K562 (cell line): ENCODE measurements at regions not wholly inside any gene's neighbourhood (a gene's known extent, or its start where the extent isn't known, plus 50 kb on each side); places are given as distances from the start of the nearest gene placed in this dataset.

Experiments used
- ATAC-seq: fragments of 200-7000 bp; cut with Tn5 transposase; 3 replicates; pipeline ENCODE4 v1.9.1; 2020; ENCODE audit warnings: moderate library complexity
- BruUV-seq: library from RNA; stranded (reverse); fragments of 400-500 nt; replicated peaks from 2 replicates; lab custom pipeline; 2021; lab: Mats Ljungman, UMichigan
- CTCF ChIA-PET: fragments of 300-600 bp; formaldehyde crosslinking; extraction: SDS; loops from one replicate; lab custom pipeline; 2021; ENCODE audit warnings: low intra/inter-chr PET ratio; lab: Yijun Ruan, JAX
- POLR2A ChIA-PET: fragments of 300-600, 350-650 bp; sonication (Branson Sonifier 250); formaldehyde crosslinking; extraction: SDS; loops from one replicate; lab custom pipeline; 2021; ENCODE audit warnings: antibody characterized with exemption, inconsistent platforms; lab: Yijun Ruan, JAX
- DNase-seq, 4 experiments: peaks; one replicate each; pipeline versions ENCODE4 v3.0.0 to v3.0.0-alpha.2; 2011 to 2018; ENCODE audit warnings: low spot score in 3 of 4, mixed read lengths in 3 of 4; ENCODE audit errors: extremely low read depth in 1 of 4
- FAIRE-seq: peaks from 2 replicates; lab custom pipeline; 2011; peaks lifted over from hg19 to GRCh38; lab: Jason Lieb, UNC
- H2AFZ ChIP-seq: 2 replicates; pipeline ENCODE4 v1.6.0; 2011; ENCODE audit warnings: low read depth, low read length, control low read depth, inconsistent platforms
- H3K27ac ChIP-seq: fragments of 200-600 bp; 3 replicates; pipeline ENCODE4 v1.8.0; 2011; ENCODE audit warnings: low read depth, mild to moderate bottlenecking, control low read depth, inconsistent platforms, low read length, moderate library complexity, mixed read lengths; ENCODE audit errors: extremely low read depth
- H3K27me3 ChIP-seq, 2 experiments: fragments of 300-600 bp in 1 of 2; 2 replicates in 1 of 2; 3 replicates in 1 of 2; pipeline versions ENCODE4 v1.6.0 to v1.8.0; 2011; ENCODE audit warnings: inconsistent platforms in 2 of 2, low read length in 2 of 2, mild to moderate bottlenecking in 1 of 2, mixed read lengths in 1 of 2, moderate library complexity in 1 of 2; ENCODE audit not compliant: control insufficient read depth in 2 of 2, insufficient read depth in 2 of 2
- H3K36me3 ChIP-seq: fragments of 300-600 bp; 3 replicates; pipeline ENCODE4 v1.8.0; 2011; ENCODE audit warnings: mild to moderate bottlenecking, low read length, inconsistent platforms; ENCODE audit not compliant: control insufficient read depth, insufficient read depth
- H3K4me1 ChIP-seq, 2 experiments: fragments of 200-600 bp in 1 of 2; replicated peaks in 1 of 2; 2 replicates in 1 of 2; 3 replicates in 1 of 2; pipeline versions ENCODE4 v1.5.1 to v1.8.0; 2011; ENCODE audit warnings: inconsistent platforms in 2 of 2, low read length in 2 of 2, mild to moderate bottlenecking in 1 of 2, mixed read lengths in 1 of 2, moderate library complexity in 1 of 2; ENCODE audit not compliant: control insufficient read depth in 2 of 2, insufficient read depth in 2 of 2
- H3K4me2 ChIP-seq: 2 replicates; pipeline ENCODE4 v1.6.1; 2011; ENCODE audit warnings: low read length, control low read depth, inconsistent platforms, mixed read lengths; ENCODE audit not compliant: insufficient read depth
- H3K4me3 ChIP-seq: fragments of 200-600 bp; sonication (generic), shearing (Covaris generic); 2 replicates; pipeline ENCODE4 v1.5.1; 2016; ENCODE audit warnings: control low read depth, inconsistent platforms
- H3K79me2 ChIP-seq: fragments of 200-600 bp; 3 replicates; pipeline ENCODE4 v1.8.0; 2011; ENCODE audit warnings: low read length, inconsistent platforms; ENCODE audit not compliant: control insufficient read depth, insufficient read depth
- H3K9ac ChIP-seq, 2 experiments: 2 replicates each; pipeline versions ENCODE4 v1.6.0 to v1.6.1; 2011; ENCODE audit warnings: low read depth in 2 of 2, low read length in 2 of 2, control low read depth in 1 of 2, inconsistent platforms in 1 of 2, mild to moderate bottlenecking in 1 of 2, mixed read lengths in 1 of 2; ENCODE audit not compliant: insufficient read depth in 1 of 2
- H3K9me1 ChIP-seq: one replicate; pipeline ENCODE4 v1.6.0; 2011; ENCODE audit warnings: inconsistent platforms, mild to moderate bottlenecking, low read length, moderate library complexity; ENCODE audit not compliant: control insufficient read depth, insufficient read depth
- H3K9me3 ChIP-seq: replicated peaks from 2 replicates; pipeline ENCODE4 v1.5.1; 2011; ENCODE audit warnings: low read depth, low read length, inconsistent platforms; ENCODE audit not compliant: control insufficient read depth, insufficient read depth
- H4K20me1 ChIP-seq: replicated peaks from 2 replicates; pipeline ENCODE4 v1.6.1; 2011; ENCODE audit warnings: low read length, inconsistent platforms, mixed read lengths; ENCODE audit not compliant: control insufficient read depth, insufficient read depth
- GABPB1 ChIP-seq: sonication (generic); formaldehyde crosslinking; IDR thresholded peaks from 2 replicates; pipeline ENCODE4 v1.8.0; 2022; ENCODE audit warnings: mild to moderate bottlenecking, missing genetic modification reagents
- GATAD2A ChIP-seq: fragments of 450-650 bp; IDR thresholded peaks from 2 replicates; pipeline ENCODE4 v1.6.1; 2017
- GTF2B ChIP-seq: IDR thresholded peaks from 2 replicates; pipeline ENCODE4 v1.6.1; 2011; ENCODE audit not compliant: insufficient read length; ENCODE audit errors: extremely low read depth
- HNRNPL ChIP-seq: fragments of 200-400 bp; formaldehyde crosslinking; IDR thresholded peaks from 2 replicates; pipeline ENCODE4 v1.6.1; 2017; ENCODE audit warnings: low read depth, mild to moderate bottlenecking, low read length
- RBBP5 ChIP-seq: fragments of 200-600 bp; sonication (generic); IDR thresholded peaks from 2 replicates; pipeline ENCODE4 v1.6.1; 2012; ENCODE audit warnings: borderline replicate concordance, mild to moderate bottlenecking, low read length, control low read depth, inconsistent platforms; ENCODE audit not compliant: insufficient read depth, poor library complexity, severe bottlenecking
- SMC3 ChIP-seq: conservative IDR thresholded peaks from 2 replicates; pipeline ENCODE4 v1.6.1; 2011; ENCODE audit warnings: low read depth, low read length, improper control_type of control experiment; ENCODE audit not compliant: insufficient read depth
- STAT5A ChIP-seq: IDR thresholded peaks from 2 replicates; pipeline ENCODE4 v1.6.1; 2012; ENCODE audit warnings: low read length, inconsistent platforms, borderline replicate concordance
- ZNF407 ChIP-seq: fragments of 450-650 bp; IDR thresholded peaks from 2 replicates; pipeline ENCODE4 v1.6.1; 2016; ENCODE audit warnings: low read depth
- WGBS: fragments of 100-300 bp; shearing (Covaris generic); methylation state at CpG from one replicate; pipeline ENCODE4 v1.1.6; 2016; ENCODE audit warnings: low coverage, mixed read lengths; ENCODE audit not compliant: insufficient coverage; ENCODE audit errors: missing lambda C conversion rate; 5-methylcytosine and 5-hydroxymethylcytosine counted together
- in situ Hi-C: fragments of 300-500 bp; cut with MboI; formaldehyde crosslinking; loops from 4 replicates; pipeline ENCODE4 v1.15.0; 2018; ENCODE audit warnings: inconsistent platforms, mixed read lengths
- intact Hi-C: fragments of 100-400 bp; cut with micrococcal nuclease; formaldehyde crosslinking; loops from 2 replicates; pipeline ENCODE4 v1.14.2; 2022

GRCh38 chr4:114537352-114537751, 61.3 kb upstream of the UGT8 start:
- ChIA-PET CTCF (no interaction called here), POLR2A (no interaction called here)
- WGBS: 24% methylated on average over 3 of the region's 3 CpGs
- Histone ChIP-seq H3K79me2 (no peaks in the 10 kb centered on the region), H3K36me3 (no peaks in the 10 kb centered on the region), H3K27ac (no peak overlapping the region), H3K27me3 (no peaks in the 10 kb centered on the region), H4K20me1 (no peaks in the 10 kb centered on the region), H3K9me1 (no peaks in the 10 kb centered on the region), H3K4me2 (no peak overlapping the region), H3K4me1 (no peaks in the 10 kb centered on the region), H2AFZ (no peak overlapping the region), H3K4me3 (no peak overlapping the region), H3K9me3 (no peaks in the 10 kb centered on the region; the same call in 1 of the 2 replicates), H3K9ac (no peak overlapping the region)
- BruUV-seq: no TSS peak
- in situ Hi-C loops: no loop called here
- no peak for ATAC-seq
- TF ChIP-seq STAT5A (no peak), SMC3 (no peak), GATAD2A (no peak), ZNF407 (no peak), HNRNPL (no peak), GTF2B (no peak), RBBP5 (no peak), GABPB1 (CRISPR knock-in tag) (no peak)
- no peak for DNase-seq
- intact Hi-C loops: no loop called here
- no peak for FAIRE-seq
